ENCODE measurements at regions not wholly inside any gene's neighbourhood (a gene's known extent, or its start where the extent isn't known, plus 50 kb on each side); places are given as distances from the start of the nearest gene placed in this dataset.

GRCh38 chr4:179768996-179769395 is 2326.8 kb upstream of the AGA start:
- TF ChIP-seq CTCF (IDR thresholded peaks at IDR 0.05) = no peak
- TF ChIP-seq POLR2A (IDR thresholded peaks at IDR 0.05) = no peak

Data from vagina (tissue), 2 donors.